Mesenchymal stem cell (in vitro differentiated cells and primary cell): ENCODE measurements at regions not wholly inside any gene's neighbourhood (a gene's known extent, or its start where the extent isn't known, plus 50 kb on each side); places are given as distances from the start of the nearest gene placed in this dataset.

ENCODE experiments used
- DNase-seq: peaks from one replicate; pipeline ENCODE4 v3.0.0-alpha.2; 2013
- H2AFZ ChIP-seq: one replicate; pipeline ENCODE4 v1.6.1; 2013; ENCODE audit warnings: low read depth, mild to moderate bottlenecking, control low read depth, inconsistent platforms, low read length, moderate library complexity
- H2AK5ac ChIP-seq: 2 replicates; pipeline ENCODE4 v1.6.1; 2013; ENCODE audit warnings: low read length, moderate library complexity, mild to moderate bottlenecking, inconsistent platforms; ENCODE audit not compliant: severe bottlenecking
- H2BK120ac ChIP-seq: one replicate; pipeline ENCODE4 v1.6.1; 2013; ENCODE audit warnings: low read depth, mild to moderate bottlenecking, inconsistent platforms, low read length, moderate library complexity
- H2BK12ac ChIP-seq, 2 experiments: one replicate each; pipeline ENCODE4 v1.6.1; 2013; ENCODE audit warnings: inconsistent platforms in 2 of 2, low read length in 2 of 2, mild to moderate bottlenecking in 2 of 2, moderate library complexity in 2 of 2, control low read depth in 1 of 2
- H2BK15ac ChIP-seq: one replicate; pipeline ENCODE4 v1.6.1; 2013; ENCODE audit warnings: mild to moderate bottlenecking, low read depth, inconsistent platforms; ENCODE audit not compliant: poor library complexity, severe bottlenecking
- H2BK5ac ChIP-seq: 2 replicates; pipeline ENCODE4 v1.6.1; 2013; ENCODE audit warnings: low read depth, mild to moderate bottlenecking, low read length, control low read depth, inconsistent platforms; ENCODE audit not compliant: poor library complexity, severe bottlenecking
- H3K14ac ChIP-seq, 2 experiments: one replicate each; pipeline ENCODE4 v1.6.1; 2013; ENCODE audit warnings: inconsistent platforms in 2 of 2, low read length in 2 of 2, control low read depth in 1 of 2, mild to moderate bottlenecking in 1 of 2, moderate library complexity in 1 of 2
- H3K18ac ChIP-seq, 2 experiments: one replicate each; pipeline ENCODE4 v1.6.1; 2013; ENCODE audit warnings: inconsistent platforms in 2 of 2, low read length in 2 of 2, control low read depth in 1 of 2, low read depth in 1 of 2, mild to moderate bottlenecking in 1 of 2
- H3K23ac ChIP-seq, 2 experiments: one replicate each; pipeline ENCODE4 v1.6.1; 2013; ENCODE audit warnings: inconsistent platforms in 2 of 2, low read length in 2 of 2, mild to moderate bottlenecking in 2 of 2, moderate library complexity in 2 of 2, control low read depth in 1 of 2
- H3K27ac ChIP-seq: 2 replicates; pipeline ENCODE4 v1.5.1; 2013; ENCODE audit warnings: mild to moderate bottlenecking, moderate library complexity, low read length, control low read depth, inconsistent platforms; ENCODE audit not compliant: poor library complexity, severe bottlenecking
- H3K27me3 ChIP-seq, 2 experiments: 2 replicates each; pipeline versions ENCODE4 v1.6.1 to v1.7.0; 2013; ENCODE audit warnings: low read length in 2 of 2, mild to moderate bottlenecking in 2 of 2, moderate library complexity in 2 of 2, control low read depth in 1 of 2, inconsistent platforms in 1 of 2; ENCODE audit not compliant: control insufficient read depth in 1 of 2, insufficient read depth in 1 of 2
- H3K36me3 ChIP-seq, 2 experiments: 2 replicates each; pipeline versions ENCODE4 v1.6.1 to v1.7.0; 2013; ENCODE audit warnings: low read length in 2 of 2, control low read depth in 1 of 2, inconsistent platforms in 1 of 2, low read depth in 1 of 2, mild to moderate bottlenecking in 1 of 2; ENCODE audit not compliant: insufficient read depth in 2 of 2, control insufficient read depth in 1 of 2
- H3K4ac ChIP-seq, 2 experiments: one replicate each; pipeline ENCODE4 v1.6.1; 2013; ENCODE audit warnings: inconsistent platforms in 2 of 2, low read length in 2 of 2, mild to moderate bottlenecking in 2 of 2, moderate library complexity in 2 of 2, control low read depth in 1 of 2, low read depth in 1 of 2
- H3K4me1 ChIP-seq: 2 replicates; pipeline ENCODE4 v1.6.1; 2013; ENCODE audit warnings: low read depth, low read length, control low read depth; ENCODE audit not compliant: control insufficient read depth, insufficient read depth
- H3K4me2 ChIP-seq: 2 replicates; pipeline ENCODE4 v1.6.1; 2013; ENCODE audit warnings: low read length, mild to moderate bottlenecking, inconsistent platforms; ENCODE audit not compliant: poor library complexity, severe bottlenecking
- H3K4me3 ChIP-seq, 2 experiments: 2 replicates each; pipeline versions ENCODE4 v1.5.1 to v1.7.0; 2013; ENCODE audit warnings: low read length in 2 of 2, mild to moderate bottlenecking in 2 of 2, control low read depth in 1 of 2, low read depth in 1 of 2; ENCODE audit not compliant: insufficient read depth in 1 of 2
- H3K79me1 ChIP-seq: replicated peaks from 2 replicates; pipeline ENCODE4 v1.6.1; 2013; ENCODE audit warnings: mild to moderate bottlenecking, control low read depth, low read length, inconsistent platforms; ENCODE audit not compliant: poor library complexity, severe bottlenecking
- H3K9ac ChIP-seq: 2 replicates; pipeline ENCODE4 v1.7.0; 2013; ENCODE audit warnings: mild to moderate bottlenecking, low read length, moderate library complexity
- H3K9me3 ChIP-seq: 2 replicates; pipeline ENCODE4 v1.7.0; 2013; ENCODE audit warnings: mild to moderate bottlenecking, low read length; ENCODE audit not compliant: control insufficient read depth
- H4K8ac ChIP-seq: one replicate; pipeline ENCODE4 v1.6.1; 2013; ENCODE audit warnings: inconsistent platforms, mild to moderate bottlenecking, low read length, moderate library complexity
- H4K91ac ChIP-seq: one replicate; pipeline ENCODE4 v1.6.1; 2013; ENCODE audit warnings: mild to moderate bottlenecking, low read length, inconsistent platforms
- WGBS: methylation state at CpG from one replicate; pipeline ENCODE4 v1.1.7; 2013; ENCODE audit warnings: mixed read lengths; 5-methylcytosine and 5-hydroxymethylcytosine counted together

DNA sequence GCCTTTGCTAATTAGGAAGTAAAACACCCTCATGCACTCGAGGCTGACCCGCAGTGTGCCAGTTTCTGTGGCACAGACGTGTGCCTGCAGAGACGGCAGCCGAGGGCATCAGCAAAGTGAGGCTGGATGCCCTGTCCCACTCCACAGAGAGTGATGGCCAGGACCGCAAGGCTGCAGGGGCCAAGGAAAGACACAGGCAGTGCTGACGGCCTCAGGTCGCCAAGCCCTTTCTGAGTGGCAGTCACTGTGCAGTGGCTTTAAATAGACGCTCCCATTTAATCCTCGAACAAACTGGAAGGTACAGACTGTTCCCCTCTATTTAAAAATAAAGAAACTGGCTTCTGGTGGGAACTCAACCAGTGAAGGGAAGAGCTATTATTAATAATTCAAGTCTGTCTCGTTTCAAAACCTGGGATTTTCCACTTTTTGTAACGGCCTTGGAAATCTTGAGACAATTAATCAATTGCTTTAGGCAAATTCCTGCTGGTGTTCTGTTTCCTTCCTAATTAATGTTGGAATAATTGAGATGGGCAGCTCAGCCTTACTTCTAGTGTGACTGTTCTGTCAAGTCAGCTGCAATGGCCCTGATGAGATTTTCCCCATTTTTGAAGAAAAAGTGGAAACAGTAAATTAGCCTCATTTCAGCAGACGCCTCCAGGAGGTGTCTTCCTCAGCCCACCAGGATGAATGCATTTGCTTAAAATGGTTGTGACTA, 644.6 kb upstream of the RAB6C start:
- no peak overlapping the region for H3K14ac ChIP-seq
- H3K27me3 ChIP-seq, result no peaks in the 10 kb centered on the region
- no peak overlapping the region for H2AK5ac ChIP-seq
- no peak overlapping the region for H2AFZ ChIP-seq
- no peak overlapping the region for H2BK15ac ChIP-seq
- H4K91ac ChIP-seq, result no peak overlapping the region
- WGBS, result 82% methylated on average over 10 of the region's 13 CpGs
- no peaks in the 10 kb centered on the region for H3K4me1 ChIP-seq
- H3K9ac ChIP-seq, result no peak overlapping the region
- H4K8ac ChIP-seq, result no peak overlapping the region
- no peak overlapping the region for H3K4me2 ChIP-seq
- H3K79me1 ChIP-seq, result no peaks in the 10 kb centered on the region
- H3K4ac ChIP-seq, result no peak overlapping the region
- no peak overlapping the region for H3K18ac ChIP-seq
- DNase-seq, result no peak
- H3K9me3 ChIP-seq, result no peaks in the 10 kb centered on the region
- no peak overlapping the region for H3K4me3 ChIP-seq
- H3K36me3 ChIP-seq, result no peaks in the 10 kb centered on the region
- H2BK12ac ChIP-seq, result no peak overlapping the region
- H2BK5ac ChIP-seq, result no peak overlapping the region
- H3K27ac ChIP-seq, result no peak overlapping the region
- no peak overlapping the region for H2BK120ac ChIP-seq
- no peak overlapping the region for H3K23ac ChIP-seq

DNA sequence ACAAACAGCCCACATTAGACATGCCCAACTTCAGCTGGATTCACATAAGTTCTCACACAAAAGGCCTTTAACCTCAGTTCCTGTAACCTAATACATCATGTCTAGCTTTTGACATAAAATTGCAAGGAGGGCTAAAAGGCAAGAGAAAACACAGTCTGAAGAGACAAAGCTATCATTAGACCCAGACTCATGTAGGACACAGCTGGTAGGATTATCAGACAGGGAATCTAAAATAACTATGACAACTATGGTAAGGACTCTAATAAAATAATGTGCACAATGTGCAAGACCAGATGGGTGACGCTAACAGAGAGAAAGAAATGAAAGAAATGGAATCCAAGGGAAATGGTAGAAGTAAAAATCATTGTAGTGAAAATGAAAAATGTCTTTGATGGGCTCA, 643.2 kb upstream of the RAB6C start:
- H2AFZ ChIP-seq, result no peak overlapping the region
- H2BK15ac ChIP-seq, result no peak overlapping the region
- H3K9me3 ChIP-seq, result peaks cover 7% of the 10 kb centered on the region
- H2BK120ac ChIP-seq, result no peak overlapping the region
- H3K27me3 ChIP-seq, result no peaks in the 10 kb centered on the region
- H3K4me1 ChIP-seq, result no peaks in the 10 kb centered on the region
- no peak overlapping the region for H2BK12ac ChIP-seq
- no peak overlapping the region for H3K27ac ChIP-seq
- no peak overlapping the region for H3K4me2 ChIP-seq
- 77% methylated on average over 1 of the region's 1 CpG for WGBS
- H3K4ac ChIP-seq, result no peak overlapping the region
- no peak overlapping the region for H3K18ac ChIP-seq
- no peaks in the 10 kb centered on the region for H3K79me1 ChIP-seq
- H4K8ac ChIP-seq, result no peak overlapping the region
- no peak overlapping the region for H3K9ac ChIP-seq
- H3K23ac ChIP-seq, result no peak overlapping the region
- H3K36me3 ChIP-seq, result no peaks in the 10 kb centered on the region
- no peak overlapping the region for H3K14ac ChIP-seq
- no peak overlapping the region for H2AK5ac ChIP-seq
- no peak overlapping the region for H4K91ac ChIP-seq
- H3K4me3 ChIP-seq, result no peak overlapping the region
- no peak for DNase-seq
- H2BK5ac ChIP-seq, result no peak overlapping the region

DNA sequence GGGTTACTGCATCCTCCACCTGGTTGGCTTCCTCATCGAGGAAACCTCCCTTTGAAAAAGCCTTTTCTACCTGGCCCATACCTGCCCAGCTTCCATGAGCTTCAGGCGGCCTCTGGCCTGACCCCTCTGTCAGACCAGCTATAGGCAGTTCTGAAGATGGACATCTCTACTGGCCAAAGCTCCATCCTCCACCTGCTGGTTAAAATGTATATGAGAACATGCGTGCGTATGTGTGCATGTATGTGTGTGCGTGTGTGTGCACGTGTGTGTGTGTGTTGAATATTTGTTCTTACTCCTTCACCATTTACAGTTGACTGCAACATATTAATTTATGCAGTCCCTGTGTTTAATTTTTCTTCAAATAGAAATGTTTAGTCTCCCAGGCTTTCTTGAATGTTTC, 642.4 kb upstream of the RAB6C start:
- H3K14ac ChIP-seq, result no peak overlapping the region
- no peak overlapping the region for H2AK5ac ChIP-seq
- H3K27ac ChIP-seq, result no peak overlapping the region
- H4K91ac ChIP-seq, result no peak overlapping the region
- no peak for DNase-seq
- H2BK5ac ChIP-seq, result no peak overlapping the region
- H2BK15ac ChIP-seq, result no peak overlapping the region
- H3K79me1 ChIP-seq, result no peaks in the 10 kb centered on the region
- H3K36me3 ChIP-seq, result no peaks in the 10 kb centered on the region
- no peak overlapping the region for H3K4me2 ChIP-seq
- H2AFZ ChIP-seq, result no peak overlapping the region
- peaks cover 7% of the 10 kb centered on the region for H3K9me3 ChIP-seq
- H3K23ac ChIP-seq, result no peak overlapping the region
- 89% methylated on average over 4 of the region's 6 CpGs for WGBS
- no peak overlapping the region for H3K9ac ChIP-seq
- H3K4me3 ChIP-seq, result no peak overlapping the region
- no peak overlapping the region for H2BK12ac ChIP-seq
- H2BK120ac ChIP-seq, result no peak overlapping the region
- no peak overlapping the region for H3K18ac ChIP-seq
- H3K4me1 ChIP-seq, result no peaks in the 10 kb centered on the region
- no peak overlapping the region for H3K4ac ChIP-seq
- H4K8ac ChIP-seq, result no peak overlapping the region
- H3K27me3 ChIP-seq, result no peaks in the 10 kb centered on the region

DNA sequence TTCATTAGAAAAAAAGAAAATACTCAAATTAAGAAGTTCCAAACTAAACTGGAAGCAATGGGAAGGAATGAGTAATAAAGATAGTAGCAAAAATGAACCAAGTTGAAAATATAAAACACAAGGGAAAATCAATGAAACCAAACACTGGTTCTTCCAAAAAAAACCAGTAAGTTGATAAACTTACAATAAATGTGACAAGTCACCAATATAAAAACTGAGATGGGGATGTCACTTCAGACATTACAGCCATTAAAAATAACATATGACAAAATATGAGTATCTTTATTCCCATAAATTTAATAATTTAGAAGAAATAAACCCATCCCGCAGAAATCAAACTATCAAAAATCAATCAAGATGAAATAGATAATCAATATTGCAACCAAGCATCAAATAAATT, 633.9 kb upstream of the RAB6C start:
- no peak overlapping the region for H3K4ac ChIP-seq
- H3K18ac ChIP-seq, result no peak overlapping the region
- no peak overlapping the region for H3K27ac ChIP-seq
- H3K79me1 ChIP-seq, result no peaks in the 10 kb centered on the region
- H3K4me3 ChIP-seq, result no peak overlapping the region
- no peak overlapping the region for H2BK120ac ChIP-seq
- no peak overlapping the region for H3K9ac ChIP-seq
- H4K91ac ChIP-seq, result no peak overlapping the region
- H3K36me3 ChIP-seq, result no peaks in the 10 kb centered on the region
- no peak overlapping the region for H3K14ac ChIP-seq
- H4K8ac ChIP-seq, result no peak overlapping the region
- H2AK5ac ChIP-seq, result no peak overlapping the region
- H2AFZ ChIP-seq, result no peak overlapping the region
- no peak for DNase-seq
- H3K4me1 ChIP-seq, result no peaks in the 10 kb centered on the region
- 83% methylated on average over 1 of the region's 1 CpG for WGBS
- H3K23ac ChIP-seq, result no peak overlapping the region
- H3K27me3 ChIP-seq, result peaks cover 0 to 3% of the 10 kb centered on the region in 2 experiments
- no peak overlapping the region for H2BK15ac ChIP-seq
- no peak overlapping the region for H2BK12ac ChIP-seq
- no peak overlapping the region for H3K4me2 ChIP-seq
- peaks cover 3% of the 10 kb centered on the region for H3K9me3 ChIP-seq
- no peak overlapping the region for H2BK5ac ChIP-seq
